Erythroblast (primary cell): ENCODE measurements at regions not wholly inside any gene's neighbourhood (a gene's known extent, or its start where the extent isn't known, plus 50 kb on each side); places are given as distances from the start of the nearest gene placed in this dataset.

ENCODE experiments used
- GATA1 ChIP-seq: IDR thresholded peaks from 2 replicates; pipeline ENCODE4 v1.6.1; 2011; ENCODE audit warnings: low read depth, mild to moderate bottlenecking, control low read depth, low read length, moderate library complexity
- POLR2A ChIP-seq: IDR thresholded peaks from 2 replicates; pipeline ENCODE4 v1.6.1; 2011; ENCODE audit warnings: mild to moderate bottlenecking, low read length

DNA sequence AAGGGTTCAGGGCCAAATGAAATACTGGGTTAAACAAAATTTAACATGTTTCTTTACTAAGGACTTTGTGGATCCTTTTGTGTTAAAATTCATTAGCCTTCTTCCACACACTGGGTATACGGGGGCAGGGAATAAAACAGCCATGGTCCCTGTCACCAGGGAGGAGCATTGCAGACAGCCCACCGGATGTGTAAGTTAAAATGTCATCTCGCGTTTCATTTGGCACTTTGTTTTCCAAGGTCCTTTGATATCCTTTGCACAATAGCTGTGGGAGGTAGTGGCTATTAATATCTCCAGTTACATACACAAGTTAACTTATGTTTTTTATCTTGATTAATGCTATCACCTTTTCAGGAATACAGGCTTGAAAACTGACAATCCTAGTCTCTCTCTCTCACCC is 172.7 kb downstream of the BARHL2 start:
- TF ChIP-seq POLR2A (no peak), GATA1 (no peak)
